Brain microvascular endothelial cell (primary cell): ENCODE measurements at regions not wholly inside any gene's neighbourhood (a gene's known extent, or its start where the extent isn't known, plus 50 kb on each side); places are given as distances from the start of the nearest gene placed in this dataset.

ENCODE experiments used
- DNase-seq: peaks from one replicate; pipeline ENCODE4 v3.0.0-alpha.2; 2020
- H3K27ac ChIP-seq: fragments of 250-450 bp; sonication (Bioruptor Pico); 2 replicates; pipeline ENCODE4 v1.5.1; 2020; ENCODE audit warnings: mild to moderate bottlenecking, moderate library complexity
- H3K27me3 ChIP-seq: fragments of 250-450 bp; sonication (Bioruptor Pico); replicated peaks from 2 replicates; pipeline ENCODE4 v1.5.1; 2020; ENCODE audit warnings: mild to moderate bottlenecking
- H3K36me3 ChIP-seq: fragments of 250-450 bp; sonication (Bioruptor Pico); replicated peaks from 2 replicates; pipeline ENCODE4 v1.5.1; 2020; ENCODE audit warnings: mild to moderate bottlenecking
- H3K4me3 ChIP-seq: 2 replicates; pipeline ENCODE4 v1.5.1; 2011; ENCODE audit warnings: low read depth, mild to moderate bottlenecking, control low read depth, low read length, moderate library complexity
- CTCF ChIP-seq: IDR thresholded peaks from 2 replicates; pipeline ENCODE4 v1.5.1; 2011; ENCODE audit warnings: low read depth, mild to moderate bottlenecking, moderate library complexity, low read length, control low read depth, inconsistent platforms; ENCODE audit errors: missing control alignments
- in situ Hi-C: cut with HindIII; loops from 2 replicates; pipeline ENCODE4 v1.10.0; 2017; ENCODE audit warnings: low sequenced_read_pairs, low pct_ligation_motif_present

- H3K36me3 ChIP-seq = no peaks in the 10 kb centered on the region
- in situ Hi-C loops = no loop called here
- H3K27ac ChIP-seq = no peak overlapping the region
- no peak for DNase-seq
- no peak for TF ChIP-seq CTCF
- no peak overlapping the region for H3K4me3 ChIP-seq
- H3K27me3 ChIP-seq = no peaks in the 10 kb centered on the region
These were observed 128.6 kb upstream of the THSD7A start for GRCh38 chr7:11960621-11961020.

GRCh38 chr7:11969643-11970042, 137.6 kb upstream of the THSD7A start:
- Histone ChIP-seq H3K27me3 (no peaks in the 10 kb centered on the region), H3K36me3 (no peaks in the 10 kb centered on the region), H3K27ac (no peak overlapping the region), H3K4me3 (no peak overlapping the region)
- no peak for DNase-seq
- in situ Hi-C loops = no loop called here
- no peak for TF ChIP-seq CTCF

GRCh38 chr7:11970132-11970531, 138.1 kb upstream of the THSD7A start:
- in situ Hi-C loops = no loop called here
- no peak for DNase-seq
- Histone ChIP-seq H3K27ac (no peak overlapping the region), H3K4me3 (no peak overlapping the region), H3K36me3 (no peaks in the 10 kb centered on the region), H3K27me3 (no peaks in the 10 kb centered on the region)
- TF ChIP-seq CTCF = no peak

- no peak overlapping the region for H3K27ac ChIP-seq
- no peak for TF ChIP-seq CTCF
- H3K36me3 ChIP-seq = no peaks in the 10 kb centered on the region
- H3K4me3 ChIP-seq = no peak overlapping the region
- no peak for DNase-seq
- no peaks in the 10 kb centered on the region for H3K27me3 ChIP-seq
- in situ Hi-C loops = no loop called here
These were observed 153.4 kb upstream of the THSD7A start for GRCh38 chr7:11985376-11985775.

GRCh38 chr7:11985971-11986370, 154.0 kb upstream of the THSD7A start:
- Histone ChIP-seq H3K36me3 (no peaks in the 10 kb centered on the region), H3K4me3 (no peak overlapping the region), H3K27me3 (no peaks in the 10 kb centered on the region), H3K27ac (no peak overlapping the region)
- no peak for DNase-seq
- TF ChIP-seq CTCF = no peak
- in situ Hi-C loops = no loop called here

GRCh38 chr7:11988186-11988585, 156.2 kb upstream of the THSD7A start:
- no peak for DNase-seq
- no peak overlapping the region for H3K4me3 ChIP-seq
- in situ Hi-C loops = no loop called here
- no peak for TF ChIP-seq CTCF
- no peaks in the 10 kb centered on the region for H3K36me3 ChIP-seq
- H3K27me3 ChIP-seq = no peaks in the 10 kb centered on the region
- H3K27ac ChIP-seq = no peak overlapping the region
